ENCODE measurements at regions not wholly inside any gene's neighbourhood (a gene's known extent, or its start where the extent isn't known, plus 50 kb on each side); places are given as distances from the start of the nearest gene placed in this dataset.

DNA sequence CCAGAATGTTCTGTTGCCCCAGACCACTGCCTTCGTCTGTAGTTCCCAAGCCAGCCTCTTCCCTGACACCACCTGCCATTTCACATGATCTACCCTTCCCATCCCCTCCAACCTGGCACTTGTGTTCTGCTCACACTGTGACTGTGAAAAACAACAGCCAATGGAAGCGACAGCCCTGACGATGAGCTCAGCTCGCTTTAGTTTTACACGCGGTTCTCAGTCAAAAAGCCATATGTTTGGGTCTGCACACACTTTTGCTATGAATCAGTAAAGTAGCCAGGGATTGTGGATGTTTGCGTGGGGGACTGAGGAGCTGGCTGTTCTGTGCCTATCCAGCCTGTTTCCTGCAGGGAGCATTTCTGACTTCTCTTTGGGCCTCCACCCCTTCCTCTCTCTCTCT, 282.7 kb downstream of the WDR11 start:
- 83 to 93% (median 88%) methylated on average over 7 of the region's 7 CpGs for WGBS, 5 donors
- intact Hi-C loops (cut with DNase I; ENCODE audit: low total_unique reads) = no loop called here
- Histone ChIP-seq H3K27ac (no peak overlapping the region), H3K4me1 (no peaks in the 10 kb centered on the region), H3K27me3 (replicated peaks in 1 of 7) (no peaks in the 10 kb centered on the region), H3K4me3 (no peak overlapping the region), H3K36me3 (no peaks in the 10 kb centered on the region), H3K9me3 (no peaks in the 10 kb centered on the region)
- DNase-seq = no peak
- TF ChIP-seq POLR2AphosphoS5 (IDR thresholded peaks at IDR 0.05) (no peak), POLR2A (IDR thresholded peaks at IDR 0.05) (no peak)
- TF ChIP-seq, protein P1, sequence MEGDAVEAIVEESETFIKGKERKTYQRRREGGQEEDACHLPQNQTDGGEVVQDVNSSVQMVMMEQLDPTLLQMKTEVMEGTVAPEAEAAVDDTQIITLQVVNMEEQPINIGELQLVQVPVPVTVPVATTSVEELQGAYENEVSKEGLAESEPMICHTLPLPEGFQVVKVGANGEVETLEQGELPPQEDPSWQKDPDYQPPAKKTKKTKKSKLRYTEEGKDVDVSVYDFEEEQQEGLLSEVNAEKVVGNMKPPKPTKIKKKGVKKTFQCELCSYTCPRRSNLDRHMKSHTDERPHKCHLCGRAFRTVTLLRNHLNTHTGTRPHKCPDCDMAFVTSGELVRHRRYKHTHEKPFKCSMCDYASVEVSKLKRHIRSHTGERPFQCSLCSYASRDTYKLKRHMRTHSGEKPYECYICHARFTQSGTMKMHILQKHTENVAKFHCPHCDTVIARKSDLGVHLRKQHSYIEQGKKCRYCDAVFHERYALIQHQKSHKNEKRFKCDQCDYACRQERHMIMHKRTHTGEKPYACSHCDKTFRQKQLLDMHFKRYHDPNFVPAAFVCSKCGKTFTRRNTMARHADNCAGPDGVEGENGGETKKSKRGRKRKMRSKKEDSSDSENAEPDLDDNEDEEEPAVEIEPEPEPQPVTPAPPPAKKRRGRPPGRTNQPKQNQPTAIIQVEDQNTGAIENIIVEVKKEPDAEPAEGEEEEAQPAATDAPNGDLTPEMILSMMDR (IDR thresholded peaks at IDR 0.05 in 8 of 11, conservative IDR thresholded peaks at IDR 0.05 in 3 of 11) = no peak

DNA sequence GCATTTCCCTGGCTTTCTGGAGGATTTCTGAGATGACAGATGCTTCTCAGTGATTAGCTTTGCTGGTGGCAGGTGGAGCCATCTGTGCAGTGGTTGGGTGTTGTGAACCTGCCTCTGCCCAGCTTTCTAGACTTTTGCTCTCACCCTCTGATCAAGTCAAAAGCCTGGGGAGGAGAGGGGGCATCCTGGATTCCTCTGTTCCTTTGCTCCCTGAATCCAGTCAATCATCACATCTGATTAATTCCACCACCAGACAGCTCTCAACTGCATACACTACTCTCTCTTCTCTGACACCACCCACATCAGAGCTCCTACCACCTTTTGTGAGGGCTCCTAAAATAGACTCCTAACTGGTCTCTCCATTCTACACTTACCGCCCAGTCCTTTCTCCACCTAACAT, 283.5 kb downstream of the WDR11 start:
- no peaks in the 10 kb centered on the region for H3K9me3 ChIP-seq
- no peaks in the 10 kb centered on the region for H3K27me3 ChIP-seq (replicated peaks in 1 of 7)
- H3K36me3 ChIP-seq = no peaks in the 10 kb centered on the region
- no peak overlapping the region for H3K27ac ChIP-seq
- WGBS, 5 donors = 89 to 100% (median 93%) methylated on average over 1 of the region's 1 CpG
- H3K4me1 ChIP-seq = no peaks in the 10 kb centered on the region
- TF ChIP-seq POLR2A (IDR thresholded peaks at IDR 0.05) (no peak), POLR2AphosphoS5 (IDR thresholded peaks at IDR 0.05) (no peak)
- TF ChIP-seq, protein P1 (IDR thresholded peaks at IDR 0.05 in 8 of 11, conservative IDR thresholded peaks at IDR 0.05 in 3 of 11) = no peak
- intact Hi-C loops (cut with DNase I; ENCODE audit: low total_unique reads) = no loop called here
- no peak overlapping the region for H3K4me3 ChIP-seq
- no peak for DNase-seq

DNA sequence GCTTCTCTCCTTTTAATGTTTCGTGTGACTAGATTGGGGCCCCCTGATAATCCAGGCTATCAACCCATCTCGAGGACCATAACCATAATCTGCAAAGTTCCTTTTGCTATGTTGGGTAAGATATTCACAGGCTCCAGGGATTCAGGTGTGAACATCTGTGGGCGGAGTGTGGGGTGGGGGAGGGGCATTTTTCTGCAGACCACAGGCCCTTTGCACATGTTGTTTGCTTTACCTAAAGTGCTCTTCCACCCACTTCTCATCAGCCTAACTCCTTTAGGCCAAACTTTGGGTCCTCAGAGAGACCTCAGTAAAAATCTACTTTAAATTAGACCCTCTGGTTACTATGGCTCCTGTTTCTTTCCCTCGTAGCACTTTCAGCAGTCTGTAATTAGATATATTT, 284.4 kb downstream of the WDR11 start:
- H3K36me3 ChIP-seq = no peaks in the 10 kb centered on the region
- DNase-seq = no peak
- no peaks in the 10 kb centered on the region for H3K4me1 ChIP-seq
- H3K4me3 ChIP-seq = no peak overlapping the region
- WGBS, 5 donors = 83 to 95% (median 89%) methylated on average over 4 of the region's 4 CpGs
- H3K27me3 ChIP-seq (replicated peaks in 1 of 7) = no peaks in the 10 kb centered on the region
- no peaks in the 10 kb centered on the region for H3K9me3 ChIP-seq
- intact Hi-C loops (cut with DNase I; ENCODE audit: low total_unique reads) = no loop called here
- no peak overlapping the region for H3K27ac ChIP-seq
- TF ChIP-seq POLR2AphosphoS5 (IDR thresholded peaks at IDR 0.05) (no peak), POLR2A (IDR thresholded peaks at IDR 0.05) (no peak)
- TF ChIP-seq, protein P1 (IDR thresholded peaks at IDR 0.05 in 8 of 11, conservative IDR thresholded peaks at IDR 0.05 in 3 of 11) = no peak

DNA sequence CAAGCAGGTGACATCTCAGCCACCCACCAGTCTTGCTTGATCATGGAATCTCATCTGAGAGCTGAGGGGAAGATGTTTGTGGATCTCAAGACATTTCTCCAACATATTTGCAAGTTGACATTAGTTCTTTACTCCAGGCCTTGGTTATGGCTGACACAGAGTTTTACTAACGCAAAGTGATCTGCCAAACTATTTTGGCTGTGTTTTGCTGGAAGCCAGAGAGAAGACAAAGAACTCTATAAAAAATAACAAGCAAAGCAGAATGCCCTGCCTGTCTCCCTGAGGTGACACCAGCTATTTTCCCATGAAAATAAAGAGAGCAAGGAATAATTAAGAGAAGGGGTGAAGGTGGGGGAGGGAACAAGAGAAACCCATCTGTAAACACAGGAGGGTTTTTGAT, 286.4 kb downstream of the WDR11 start:
- Histone ChIP-seq H3K9me3 (peaks cover 0 to 4% (median 0%) of the 10 kb centered on the region in 8 donors), H3K36me3 (no peaks in the 10 kb centered on the region), H3K4me1 (no peaks in the 10 kb centered on the region), H3K4me3 (no peak overlapping the region), H3K27me3 (replicated peaks in 1 of 7) (no peaks in the 10 kb centered on the region), H3K27ac (no peak overlapping the region)
- intact Hi-C loops (cut with DNase I; ENCODE audit: low total_unique reads) = no loop called here
- TF ChIP-seq POLR2AphosphoS5 (IDR thresholded peaks at IDR 0.05) (no peak), POLR2A (IDR thresholded peaks at IDR 0.05) (no peak)
- TF ChIP-seq, protein P1 (IDR thresholded peaks at IDR 0.05 in 8 of 11, conservative IDR thresholded peaks at IDR 0.05 in 3 of 11) = no peak
- WGBS, 5 donors = 73 to 100% (median 92%) methylated on average over 1 of the region's 1 CpG
- no peak for DNase-seq
